ENCODE measurements at regions not wholly inside any gene's neighbourhood (a gene's known extent, or its start where the extent isn't known, plus 50 kb on each side); places are given as distances from the start of the nearest gene placed in this dataset.

- no TSS peak for BruUV-seq (replicated peaks)
- Mint-ChIP-seq H3K9me3 (ENCODE audit: low read depth, unreplicated experiment) (peaks cover 3% of the 10 kb centered on the region), H3K27ac (ENCODE audit: unreplicated experiment) (no peak overlapping the region), H3K36me3 (ENCODE audit: insufficient read depth, unreplicated experiment) (no peaks in the 10 kb centered on the region), H3K27me3 (ENCODE audit: unreplicated experiment) (no peaks in the 10 kb centered on the region), H3K4me1 (ENCODE audit: low read depth, unreplicated experiment) (peaks cover 9% of the 10 kb centered on the region), H3K4me3 (ENCODE audit: low read depth, unreplicated experiment) (no peak overlapping the region)
- TF ChIP-seq CTCF (IDR thresholded peaks at IDR 0.05; ENCODE audit: unreplicated experiment), result no peak
- CTCF ChIA-PET, result no interaction called here
- intact Hi-C loops (cut with micrococcal nuclease; ENCODE audit: unreplicated experiment), result no loop called here
- DNase-seq, result no peak
These were observed 278.6 kb downstream of the ZNF621 start for GRCh38 chr3:40803311-40803710.

GRCh38 chr3:40805456-40805855 is 280.7 kb downstream of the ZNF621 start:
- Mint-ChIP-seq H3K36me3 (ENCODE audit: insufficient read depth, unreplicated experiment) (no peaks in the 10 kb centered on the region), H3K4me3 (ENCODE audit: low read depth, unreplicated experiment) (no peak overlapping the region), H3K27me3 (ENCODE audit: unreplicated experiment) (no peaks in the 10 kb centered on the region), H3K9me3 (ENCODE audit: low read depth, unreplicated experiment) (peaks cover 3% of the 10 kb centered on the region), H3K4me1 (ENCODE audit: low read depth, unreplicated experiment) (peaks cover 9% of the 10 kb centered on the region), H3K27ac (ENCODE audit: unreplicated experiment) (no peak overlapping the region)
- CTCF ChIA-PET, result no interaction called here
- DNase-seq, result no peak
- TF ChIP-seq CTCF (IDR thresholded peaks at IDR 0.05; ENCODE audit: unreplicated experiment), result no peak
- intact Hi-C loops (cut with micrococcal nuclease; ENCODE audit: unreplicated experiment), result no loop called here
- BruUV-seq (replicated peaks), result no TSS peak

GRCh38 chr3:40810813-40811212 is 286.1 kb downstream of the ZNF621 start:
- intact Hi-C loops (cut with micrococcal nuclease; ENCODE audit: unreplicated experiment), result no loop called here
- no TSS peak for BruUV-seq (replicated peaks)
- no peak overlapping the region for H3K4me3 Mint-ChIP-seq (ENCODE audit: low read depth, unreplicated experiment)
- H3K36me3 Mint-ChIP-seq (ENCODE audit: insufficient read depth, unreplicated experiment), result no peaks in the 10 kb centered on the region
- no peak for DNase-seq
- H3K27ac Mint-ChIP-seq (ENCODE audit: unreplicated experiment), result no peak overlapping the region
- no peaks in the 10 kb centered on the region for H3K27me3 Mint-ChIP-seq (ENCODE audit: unreplicated experiment)
- CTCF ChIA-PET, result no interaction called here
- H3K4me1 Mint-ChIP-seq (ENCODE audit: low read depth, unreplicated experiment), result no peaks in the 10 kb centered on the region
- no peak for TF ChIP-seq CTCF (IDR thresholded peaks at IDR 0.05; ENCODE audit: unreplicated experiment)
- peaks cover 4% of the 10 kb centered on the region for H3K9me3 Mint-ChIP-seq (ENCODE audit: low read depth, unreplicated experiment)

- no peak for TF ChIP-seq CTCF (IDR thresholded peaks at IDR 0.05; ENCODE audit: unreplicated experiment)
- H3K27ac Mint-ChIP-seq (ENCODE audit: unreplicated experiment), result no peak overlapping the region
- no TSS peak for BruUV-seq (replicated peaks)
- CTCF ChIA-PET, result no interaction called here
- no peaks in the 10 kb centered on the region for H3K4me1 Mint-ChIP-seq (ENCODE audit: low read depth, unreplicated experiment)
- H3K36me3 Mint-ChIP-seq (ENCODE audit: insufficient read depth, unreplicated experiment), result no peaks in the 10 kb centered on the region
- intact Hi-C loops (cut with micrococcal nuclease; ENCODE audit: unreplicated experiment), result no loop called here
- no peaks in the 10 kb centered on the region for H3K27me3 Mint-ChIP-seq (ENCODE audit: unreplicated experiment)
- DNase-seq, result no peak
- H3K4me3 Mint-ChIP-seq (ENCODE audit: low read depth, unreplicated experiment), result no peak overlapping the region
- H3K9me3 Mint-ChIP-seq (ENCODE audit: low read depth, unreplicated experiment), result no peaks in the 10 kb centered on the region
These were observed 292.3 kb downstream of the ZNF621 start for GRCh38 chr3:40817017-40817416.

GRCh38 chr3:40821315-40821714 is 296.6 kb downstream of the ZNF621 start:
- Mint-ChIP-seq H3K9me3 (ENCODE audit: low read depth, unreplicated experiment) (peaks cover 3% of the 10 kb centered on the region), H3K4me1 (ENCODE audit: low read depth, unreplicated experiment) (no peaks in the 10 kb centered on the region), H3K4me3 (ENCODE audit: low read depth, unreplicated experiment) (no peak overlapping the region), H3K27me3 (ENCODE audit: unreplicated experiment) (no peaks in the 10 kb centered on the region), H3K27ac (ENCODE audit: unreplicated experiment) (no peak overlapping the region), H3K36me3 (ENCODE audit: insufficient read depth, unreplicated experiment) (no peaks in the 10 kb centered on the region)
- intact Hi-C loops (cut with micrococcal nuclease; ENCODE audit: unreplicated experiment), result no loop called here
- BruUV-seq (replicated peaks), result no TSS peak
- CTCF ChIA-PET, result no interaction called here
- TF ChIP-seq CTCF (IDR thresholded peaks at IDR 0.05; ENCODE audit: unreplicated experiment), result no peak
- no peak for DNase-seq

All from Calu3 (cell line).